Caco-2 (cell line): ENCODE measurements at regions not wholly inside any gene's neighbourhood (a gene's known extent, or its start where the extent isn't known, plus 50 kb on each side); places are given as distances from the start of the nearest gene placed in this dataset.

Source experiments
- BruUV-seq: library from RNA; stranded (reverse); fragments of 400-500 nt; replicated peaks from 2 replicates; lab custom pipeline; 2021; lab: Mats Ljungman, UMichigan
- CTCF ChIA-PET: fragments of 300-600 bp; sonication (Branson Sonifier 250); formaldehyde crosslinking; loops from one replicate; lab custom pipeline; 2022; ENCODE audit warnings: antibody characterized with exemption; lab: Charles Lee
- POLR2A ChIA-PET: fragments of 300-600 bp; sonication (Branson Sonifier 250); formaldehyde crosslinking; loops from one replicate; lab custom pipeline; 2022; ENCODE audit warnings: antibody characterized with exemption; lab: Charles Lee
- DNase-seq, 2 experiments: peaks; one replicate each; pipeline versions ENCODE4 v3.0.0 to v3.0.0-alpha.2; 2020 to 2022
- H3K27me3 ChIP-seq: replicated peaks from 2 replicates; pipeline ENCODE4 v1.6.0; 2011; ENCODE audit warnings: low read length; ENCODE audit not compliant: control insufficient read depth, insufficient read depth
- H3K36me3 ChIP-seq: 2 replicates; pipeline ENCODE4 v1.5.1; 2011; ENCODE audit warnings: low read length; ENCODE audit not compliant: control insufficient read depth, insufficient read depth
- H3K4me1 ChIP-seq: fragments of 250-450 bp; sonication (Bioruptor Pico); 2 replicates; pipeline ENCODE4 v1.5.1; 2020; ENCODE audit warnings: mild to moderate bottlenecking
- H3K4me3 ChIP-seq: 2 replicates; pipeline ENCODE4 v1.5.1; 2011; ENCODE audit warnings: low read depth, mild to moderate bottlenecking, control low read depth, low read length
- H3K9me3 ChIP-seq: fragments of 250-450 bp; sonication (Bioruptor Pico); 2 replicates; pipeline ENCODE4 v1.5.1; 2020; ENCODE audit warnings: mild to moderate bottlenecking, moderate library complexity
- H3K27ac Mint-ChIP-seq: one replicate; pipeline ENCODE4 v1.8.0; 2022; ENCODE audit warnings: mixed read lengths; ENCODE audit not compliant: unreplicated experiment
- H3K27me3 Mint-ChIP-seq: one replicate; pipeline ENCODE4 v1.8.0; 2022; ENCODE audit warnings: mixed read lengths; ENCODE audit not compliant: insufficient read depth, unreplicated experiment
- H3K36me3 Mint-ChIP-seq: one replicate; pipeline ENCODE4 v1.8.0; 2022; ENCODE audit warnings: mild to moderate bottlenecking, mixed read lengths; ENCODE audit not compliant: insufficient read depth, unreplicated experiment
- H3K4me1 Mint-ChIP-seq: one replicate; pipeline ENCODE4 v1.8.0; 2022; ENCODE audit warnings: low read depth, mixed read lengths; ENCODE audit not compliant: unreplicated experiment
- H3K4me3 Mint-ChIP-seq: one replicate; pipeline ENCODE4 v1.8.0; 2022; ENCODE audit warnings: mild to moderate bottlenecking, moderate library complexity, mixed read lengths; ENCODE audit not compliant: unreplicated experiment
- H3K9me3 Mint-ChIP-seq: one replicate; pipeline ENCODE4 v1.8.0; 2022; ENCODE audit warnings: mixed read lengths; ENCODE audit not compliant: unreplicated experiment
- intact Hi-C: fragments of 100-400 bp; cut with micrococcal nuclease; formaldehyde crosslinking; loops from one replicate; pipeline ENCODE4 v1.10.0; 2022; ENCODE audit not compliant: unreplicated experiment
- TF ChIP-seq, protein P1 (sequence below), 2 experiments: fragments of 200-600 bp in 1 of 2; IDR thresholded peaks; 1 replicate in 1 of 2; 2 replicates in 1 of 2; pipeline versions ENCODE4 v1.5.1 to v1.8.0; 2011 to 2022; ENCODE audit warnings: antibody characterized with exemption in 1 of 2, control low read depth in 1 of 2, inconsistent platforms in 1 of 2, low read depth in 1 of 2, low read length in 1 of 2, mild to moderate bottlenecking in 1 of 2, moderate library complexity in 1 of 2; ENCODE audit not compliant: insufficient read depth in 1 of 2, severe bottlenecking in 1 of 2, unreplicated experiment in 1 of 2

DNA sequence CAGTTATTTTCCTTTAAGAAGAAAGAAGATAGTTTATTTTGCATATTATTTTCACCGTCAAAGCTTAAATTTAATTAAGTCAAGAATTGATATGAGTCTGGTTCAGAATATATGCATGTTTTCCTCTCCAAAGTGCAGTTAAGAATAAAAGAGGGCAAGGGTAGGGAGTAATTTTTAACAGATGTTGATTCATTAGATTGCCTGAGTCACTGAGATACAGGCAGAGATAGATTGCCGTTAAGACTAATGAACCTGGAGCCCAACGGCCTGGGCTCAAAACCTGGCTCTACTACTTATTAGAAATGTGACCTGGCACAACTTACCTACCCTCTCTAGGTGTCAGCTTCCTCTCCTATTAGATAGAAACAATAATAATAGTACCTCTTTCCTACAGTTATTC lies 1037.4 kb upstream of the PABPC4L start:
- Histone ChIP-seq H3K4me3 (no peak overlapping the region), H3K4me1 (no peaks in the 10 kb centered on the region), H3K27me3 (no peaks in the 10 kb centered on the region), H3K36me3 (no peaks in the 10 kb centered on the region), H3K9me3 (no peaks in the 10 kb centered on the region)
- H3K27me3 Mint-ChIP-seq, result no peaks in the 10 kb centered on the region
- no peak overlapping the region for H3K4me3 Mint-ChIP-seq
- no peak for DNase-seq
- BruUV-seq, result no TSS peak
- TF ChIP-seq, protein P1, sequence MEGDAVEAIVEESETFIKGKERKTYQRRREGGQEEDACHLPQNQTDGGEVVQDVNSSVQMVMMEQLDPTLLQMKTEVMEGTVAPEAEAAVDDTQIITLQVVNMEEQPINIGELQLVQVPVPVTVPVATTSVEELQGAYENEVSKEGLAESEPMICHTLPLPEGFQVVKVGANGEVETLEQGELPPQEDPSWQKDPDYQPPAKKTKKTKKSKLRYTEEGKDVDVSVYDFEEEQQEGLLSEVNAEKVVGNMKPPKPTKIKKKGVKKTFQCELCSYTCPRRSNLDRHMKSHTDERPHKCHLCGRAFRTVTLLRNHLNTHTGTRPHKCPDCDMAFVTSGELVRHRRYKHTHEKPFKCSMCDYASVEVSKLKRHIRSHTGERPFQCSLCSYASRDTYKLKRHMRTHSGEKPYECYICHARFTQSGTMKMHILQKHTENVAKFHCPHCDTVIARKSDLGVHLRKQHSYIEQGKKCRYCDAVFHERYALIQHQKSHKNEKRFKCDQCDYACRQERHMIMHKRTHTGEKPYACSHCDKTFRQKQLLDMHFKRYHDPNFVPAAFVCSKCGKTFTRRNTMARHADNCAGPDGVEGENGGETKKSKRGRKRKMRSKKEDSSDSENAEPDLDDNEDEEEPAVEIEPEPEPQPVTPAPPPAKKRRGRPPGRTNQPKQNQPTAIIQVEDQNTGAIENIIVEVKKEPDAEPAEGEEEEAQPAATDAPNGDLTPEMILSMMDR (IDR thresholded peaks at IDR 0.05; ENCODE audit: insufficient read depth in 1 of 2, low read depth in 1 of 2, low read length in 1 of 2, severe bottlenecking in 1 of 2, unreplicated experiment in 1 of 2), result no peak
- no peaks in the 10 kb centered on the region for H3K36me3 Mint-ChIP-seq
- H3K9me3 Mint-ChIP-seq, result no peaks in the 10 kb centered on the region
- H3K4me1 Mint-ChIP-seq, result no peaks in the 10 kb centered on the region
- ChIA-PET CTCF (no interaction called here), POLR2A (no interaction called here)
- intact Hi-C loops, result no loop called here
- no peak overlapping the region for H3K27ac Mint-ChIP-seq

GRCh38 chr4:135236048-135236447 lies 1034.5 kb upstream of the PABPC4L start:
- H3K4me1 ChIP-seq, result no peaks in the 10 kb centered on the region
- no TSS peak for BruUV-seq
- POLR2A ChIA-PET, result no interaction called here
- TF ChIP-seq, protein P1 (IDR thresholded peaks at IDR 0.05; ENCODE audit: insufficient read depth in 1 of 2, low read depth in 1 of 2, low read length in 1 of 2, severe bottlenecking in 1 of 2, unreplicated experiment in 1 of 2), result no peak
- no peaks in the 10 kb centered on the region for H3K27me3 ChIP-seq
- H3K36me3 ChIP-seq, result no peaks in the 10 kb centered on the region
- Mint-ChIP-seq H3K27ac (no peak overlapping the region), H3K9me3 (no peaks in the 10 kb centered on the region), H3K4me3 (no peak overlapping the region), H3K4me1 (no peaks in the 10 kb centered on the region), H3K36me3 (no peaks in the 10 kb centered on the region), H3K27me3 (no peaks in the 10 kb centered on the region)
- intact Hi-C loops, result no loop called here
- no peaks in the 10 kb centered on the region for H3K9me3 ChIP-seq
- no peak for DNase-seq
- CTCF ChIA-PET, result no interaction called here
- H3K4me3 ChIP-seq, result no peak overlapping the region

GRCh38 chr4:135227842-135228241 lies 1026.3 kb upstream of the PABPC4L start:
- Histone ChIP-seq H3K4me1 (no peaks in the 10 kb centered on the region), H3K9me3 (no peaks in the 10 kb centered on the region), H3K27me3 (no peaks in the 10 kb centered on the region), H3K36me3 (no peaks in the 10 kb centered on the region), H3K4me3 (no peak overlapping the region)
- POLR2A ChIA-PET, result no interaction called here
- Mint-ChIP-seq H3K9me3 (no peaks in the 10 kb centered on the region), H3K36me3 (no peaks in the 10 kb centered on the region), H3K27me3 (no peaks in the 10 kb centered on the region), H3K27ac (no peak overlapping the region), H3K4me1 (no peaks in the 10 kb centered on the region), H3K4me3 (no peak overlapping the region)
- CTCF ChIA-PET, result no interaction called here
- BruUV-seq, result no TSS peak
- intact Hi-C loops, result no loop called here
- DNase-seq, result no peak
- TF ChIP-seq, protein P1 (IDR thresholded peaks at IDR 0.05; ENCODE audit: insufficient read depth in 1 of 2, low read depth in 1 of 2, low read length in 1 of 2, severe bottlenecking in 1 of 2, unreplicated experiment in 1 of 2), result no peak
